ENCODE measurements at regions not wholly inside any gene's neighbourhood (a gene's known extent, or its start where the extent isn't known, plus 50 kb on each side); places are given as distances from the start of the nearest gene placed in this dataset.

GRCh38 chr4:17166954-17167353, 268.5 kb upstream of the LDB2 start:
- no peak for DNase-seq

GRCh38 chr4:17165286-17165685, 266.8 kb upstream of the LDB2 start:
- DNase-seq: no peak

GRCh38 chr4:17164666-17165065, 266.2 kb upstream of the LDB2 start:
- DNase-seq: no peak

- no peak for DNase-seq
These were observed 264.8 kb upstream of the LDB2 start for GRCh38 chr4:17163156-17163771.

- DNase-seq: no peak
These were observed 258.9 kb upstream of the LDB2 start for GRCh38 chr4:17157304-17157703.

- no peak for DNase-seq
These were observed 257.0 kb upstream of the LDB2 start for GRCh38 chr4:17155486-17155885.

DNA sequence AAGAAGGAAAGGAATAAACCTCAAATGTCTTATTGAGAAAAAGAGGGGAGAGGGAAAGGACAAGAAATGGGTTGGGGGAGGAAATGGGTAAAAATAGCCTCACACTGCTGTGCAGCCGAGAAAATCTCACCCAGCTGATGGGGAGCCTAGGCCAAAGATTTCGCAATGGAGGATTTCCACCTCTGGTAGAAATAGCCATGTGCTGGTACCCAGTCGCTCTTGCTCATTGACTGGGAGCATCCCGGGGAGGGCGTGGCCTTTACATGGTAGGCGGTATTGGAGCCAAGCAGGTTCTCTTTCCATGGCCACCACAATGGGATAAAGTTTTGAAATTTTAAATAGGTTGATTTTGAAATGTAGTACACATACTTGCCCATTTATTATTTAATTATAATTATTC, 255.1 kb upstream of the LDB2 start:
- no peak for DNase-seq

DNA sequence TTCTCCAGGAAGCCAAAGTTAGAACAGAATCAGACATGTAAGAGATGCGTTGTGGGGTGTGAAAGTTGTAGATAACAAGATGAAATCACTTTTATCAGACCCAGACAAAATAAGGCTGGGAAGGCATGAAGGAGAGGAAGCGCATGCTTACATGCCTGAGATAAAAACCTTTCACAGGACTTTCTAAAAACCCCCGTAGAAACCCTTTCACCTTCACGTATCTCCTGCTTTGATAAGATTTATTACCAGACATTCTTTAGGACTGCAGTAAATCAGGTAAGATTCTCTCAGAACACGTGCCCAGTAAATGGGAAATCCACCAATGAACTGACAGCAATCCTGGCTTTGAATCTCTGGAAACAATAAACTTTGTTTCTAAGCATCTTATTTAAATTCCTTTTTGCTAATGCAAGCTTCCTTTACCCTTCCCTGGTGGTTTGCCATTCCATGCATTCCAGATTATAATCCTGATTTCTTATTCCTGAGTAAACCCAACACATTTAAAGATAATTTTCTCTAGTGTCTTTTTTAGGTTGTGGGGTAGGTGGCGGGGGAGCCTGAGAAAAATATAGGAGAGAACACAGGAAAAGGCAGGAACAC, 254.6 kb upstream of the LDB2 start:
- no peak for DNase-seq

DNA sequence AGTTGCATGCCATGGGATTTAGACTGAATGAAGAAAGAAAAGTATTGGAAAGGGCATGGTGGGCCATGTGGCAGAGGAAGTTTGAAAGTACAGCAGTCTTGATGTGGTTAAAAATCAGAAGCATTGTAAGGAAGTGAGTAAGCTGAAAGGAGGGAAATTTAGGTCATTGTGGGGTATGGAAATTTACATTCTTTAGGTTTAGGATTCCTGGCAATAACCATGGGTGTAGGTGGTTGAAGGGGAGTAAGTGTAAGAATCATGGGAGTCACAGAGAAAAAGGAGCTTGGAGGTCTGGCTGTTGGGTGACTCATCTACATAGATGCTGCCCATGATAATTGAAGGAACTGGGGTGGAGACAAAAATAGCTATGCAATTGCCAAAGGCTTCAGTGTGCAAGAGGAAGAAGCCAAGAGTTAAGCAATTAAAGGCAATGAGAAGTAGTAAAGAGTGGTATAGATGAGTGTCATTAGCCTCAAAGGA, 243.8 kb upstream of the LDB2 start:
- peak; percentile 0 for DNase-seq

GRCh38 chr4:17138847-17139246, 240.4 kb upstream of the LDB2 start:
- DNase-seq: no peak

DNA sequence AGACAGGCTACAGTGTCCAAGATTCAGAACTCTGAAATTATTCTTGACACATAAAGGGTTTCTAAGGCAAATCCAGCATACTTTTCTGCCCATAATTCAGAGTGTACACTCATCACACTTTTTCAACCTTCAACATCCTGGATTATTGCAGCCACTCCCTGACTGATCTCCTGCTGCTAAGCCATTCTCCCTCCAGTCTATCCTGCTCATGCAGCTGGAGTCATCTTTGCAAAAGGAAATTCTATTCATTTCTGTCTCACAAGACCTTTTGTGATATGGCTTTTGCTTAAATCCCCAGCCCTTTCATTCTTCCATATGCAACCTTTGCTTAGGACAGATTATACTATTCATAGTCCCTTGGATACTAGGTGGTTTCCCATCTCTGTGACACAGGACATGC, 236.1 kb upstream of the LDB2 start:
- no peak for DNase-seq

DNA sequence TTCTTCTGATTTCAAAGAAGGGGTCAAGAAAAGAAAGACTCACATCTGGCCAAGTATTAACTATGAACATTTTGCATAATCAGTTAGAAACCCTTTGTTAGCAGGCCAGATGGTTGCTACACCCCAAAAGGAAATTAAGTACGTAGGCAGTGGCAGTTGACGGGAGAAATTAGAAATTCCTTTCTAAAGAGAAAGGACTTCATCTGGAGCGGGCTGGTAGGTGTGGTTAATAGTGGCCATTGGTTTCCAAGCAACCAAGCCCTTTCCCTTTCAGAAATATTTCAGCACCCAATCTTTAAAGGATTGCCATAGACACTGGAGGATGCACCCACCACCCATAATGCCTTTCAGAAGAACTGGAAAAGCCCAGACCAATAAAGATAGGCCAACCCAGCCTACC, 235.7 kb upstream of the LDB2 start:
- DNase-seq: no peak

DNA sequence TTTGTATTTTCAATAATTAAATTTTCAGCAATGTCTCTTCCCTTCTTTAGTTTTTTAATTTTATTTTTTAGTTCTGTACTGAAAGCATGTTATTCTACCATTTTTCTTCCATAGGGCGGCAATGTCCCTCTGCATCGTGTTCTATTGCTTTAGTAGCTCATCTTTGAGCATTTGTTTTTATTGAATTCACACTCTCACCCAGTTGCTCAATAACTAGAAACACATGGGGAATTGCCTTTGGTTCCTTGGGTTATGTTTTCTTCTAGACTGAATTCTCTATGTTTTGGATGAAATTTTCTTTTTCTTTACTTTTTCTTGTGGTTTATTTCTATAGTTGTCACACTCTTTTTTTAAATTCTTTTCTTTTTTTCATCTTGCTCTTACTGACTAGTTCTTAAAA, 233.8 kb upstream of the LDB2 start:
- no peak for DNase-seq

- DNase-seq: no peak
These were observed 229.8 kb upstream of the LDB2 start for GRCh38 chr4:17128268-17128667.

- no peak for DNase-seq
These were observed 228.0 kb upstream of the LDB2 start for GRCh38 chr4:17126321-17126966.

GRCh38 chr4:17124767-17125166, 226.3 kb upstream of the LDB2 start:
- DNase-seq: no peak

GRCh38 chr4:17120761-17121160, 222.3 kb upstream of the LDB2 start:
- no peak for DNase-seq

- no peak for DNase-seq
These were observed 219.3 kb upstream of the LDB2 start for GRCh38 chr4:17117746-17118145.

DNA sequence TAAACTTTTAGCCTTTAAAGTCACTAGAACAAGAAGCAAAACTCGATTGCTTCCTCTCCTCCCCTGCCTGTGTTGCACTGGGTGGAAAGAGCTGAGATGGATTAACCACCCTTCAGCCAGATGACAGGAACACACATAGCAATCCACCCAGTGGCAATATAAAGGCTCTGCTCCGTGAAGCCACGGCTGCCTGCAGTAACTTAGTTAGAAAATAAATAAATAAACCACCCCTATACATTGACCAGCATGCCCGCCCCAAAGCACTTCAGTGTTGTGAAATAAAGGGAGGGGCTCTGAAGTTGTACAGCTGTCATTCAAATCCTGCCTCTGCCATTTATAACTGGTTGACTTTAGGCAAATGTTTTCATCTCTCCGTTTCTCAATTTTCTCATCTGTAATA, 217.1 kb upstream of the LDB2 start:
- no peak for DNase-seq

DNA sequence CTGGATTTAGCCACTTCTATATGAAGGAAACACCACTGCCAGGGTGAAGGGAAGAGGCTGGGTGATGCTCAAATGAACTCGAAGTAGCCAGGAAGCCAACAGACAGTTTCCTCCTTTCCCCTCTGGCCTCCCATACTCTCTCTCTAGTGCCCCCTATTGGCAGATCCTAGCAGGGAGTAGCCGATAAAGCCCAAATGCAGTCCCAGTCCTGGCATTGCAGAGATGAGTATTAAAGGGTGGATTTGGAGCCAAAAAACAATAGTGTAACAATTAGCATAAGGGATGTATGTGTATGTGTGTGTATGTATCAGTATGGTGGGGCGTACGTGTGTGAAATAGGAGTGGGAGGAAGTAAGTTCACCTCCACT, 213.8 kb upstream of the LDB2 start:
- no peak for DNase-seq

- no peak for DNase-seq
These were observed 210.7 kb upstream of the LDB2 start for GRCh38 chr4:17109126-17109525.

- no peak for DNase-seq
These were observed 204.8 kb upstream of the LDB2 start for GRCh38 chr4:17103231-17103630.

DNA sequence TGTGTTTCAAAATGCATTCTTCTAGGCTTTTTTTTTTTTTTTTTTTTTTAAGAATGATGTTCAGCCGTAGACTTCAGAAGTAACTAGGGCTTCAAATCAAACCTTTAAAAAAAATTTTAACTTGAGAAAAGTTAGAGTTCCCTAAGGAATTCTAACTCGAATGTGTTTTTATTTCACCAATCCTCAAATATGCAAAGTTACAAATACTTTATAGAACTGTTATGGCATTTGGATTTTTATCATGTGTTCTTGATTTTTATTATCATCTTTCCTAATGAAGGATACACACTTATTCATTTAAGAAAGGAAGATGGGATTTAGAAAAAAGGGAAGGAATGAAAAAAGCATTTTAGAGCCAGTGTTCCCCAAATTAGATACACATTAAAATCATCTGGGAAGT, 200.6 kb upstream of the LDB2 start:
- DNase-seq: no peak

GRCh38 chr4:17098401-17098800, 200.0 kb upstream of the LDB2 start:
- DNase-seq: no peak

DNA sequence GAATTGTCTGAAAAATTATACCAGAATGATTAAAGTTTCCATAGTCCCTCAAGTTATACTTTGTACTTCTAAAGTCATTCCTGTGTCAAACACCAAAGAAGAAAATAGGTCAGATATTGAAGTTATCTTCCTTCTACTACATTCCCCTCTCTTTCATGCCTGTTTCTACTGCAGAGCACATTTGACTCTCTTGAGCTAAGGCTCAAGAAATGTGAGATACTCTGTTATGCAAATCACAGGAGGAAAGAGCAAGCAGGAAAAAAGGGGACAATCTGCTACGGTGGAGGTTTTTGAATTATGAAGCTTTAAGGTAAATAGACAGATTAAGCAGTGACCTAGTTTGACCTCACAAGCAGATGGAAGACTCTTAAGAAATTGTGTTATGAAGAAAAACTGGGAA, 198.9 kb upstream of the LDB2 start:
- DNase-seq: no peak
